CD4-positive, alpha-beta T cell (primary cell): ENCODE measurements at regions not wholly inside any gene's neighbourhood (a gene's known extent, or its start where the extent isn't known, plus 50 kb on each side); places are given as distances from the start of the nearest gene placed in this dataset.

Experiments
- ATAC-seq: fragments of 200-7000 bp; cut with Tn5 transposase; one replicate; pipeline ENCODE4 v1.10.0; 2022; ENCODE audit warnings: mild to moderate bottlenecking; ENCODE audit not compliant: poor library complexity
- CTCF ChIA-PET: fragments of 350-600 bp; sonication (Branson Sonifier 250); formaldehyde crosslinking; loops from one replicate; lab custom pipeline; 2021; ENCODE audit warnings: antibody characterized with exemption, inconsistent platforms; lab: Charles Lee
- POLR2A ChIA-PET: fragments of 350-600 bp; sonication (Branson Sonifier 250); formaldehyde crosslinking; loops from one replicate; lab custom pipeline; 2021; ENCODE audit warnings: antibody characterized with exemption, inconsistent platforms; lab: Charles Lee
- DNase-seq, 14 experiments: peaks; one replicate each; pipeline ENCODE4 v3.0.0-alpha.2; 2013 to 2020; ENCODE audit warnings: mixed read lengths in 2 of 14
- H3K27ac ChIP-seq, 2 donors: one replicate each; pipeline versions ENCODE4 v1.5.1 to v1.7.0; 2013; ENCODE audit warnings: low read length in 2 of 2, low read depth in 1 of 2, mild to moderate bottlenecking in 1 of 2
- H3K27me3 ChIP-seq, 2 experiments: 1 replicate in 1 of 2; 2 replicates in 1 of 2; pipeline versions ENCODE4 v1.6.1 to v1.7.0; 2013; ENCODE audit warnings: low read length in 2 of 2, control low read depth in 1 of 2, mild to moderate bottlenecking in 1 of 2, moderate library complexity in 1 of 2; ENCODE audit not compliant: insufficient read depth in 2 of 2, control insufficient read depth in 1 of 2
- H3K36me3 ChIP-seq: one replicate; pipeline ENCODE4 v1.6.1; 2013; ENCODE audit warnings: low read length, control low read depth; ENCODE audit not compliant: insufficient read depth
- H3K4me1 ChIP-seq: one replicate; pipeline ENCODE4 v1.6.1; 2013; ENCODE audit warnings: low read length, control low read depth; ENCODE audit not compliant: insufficient read depth
- H3K4me3 ChIP-seq: one replicate; pipeline ENCODE4 v1.5.1; 2013; ENCODE audit warnings: mild to moderate bottlenecking, low read length, moderate library complexity
- H3K9me3 ChIP-seq, 2 experiments: 1 replicate in 1 of 2; 2 replicates in 1 of 2; pipeline versions ENCODE4 v1.6.1 to v1.7.0; 2013; ENCODE audit warnings: low read length in 2 of 2, mild to moderate bottlenecking in 2 of 2, control low read depth in 1 of 2, moderate library complexity in 1 of 2; ENCODE audit not compliant: control insufficient read depth in 1 of 2, insufficient read depth in 1 of 2
- H3K27ac Mint-ChIP-seq: one replicate; pipeline ENCODE4 v1.8.0; 2020; ENCODE audit warnings: mixed read lengths
- H3K27me3 Mint-ChIP-seq: one replicate; pipeline ENCODE4 v1.8.0; 2021; ENCODE audit warnings: mixed read lengths
- H3K36me3 Mint-ChIP-seq: one replicate; pipeline ENCODE4 v1.8.0; 2021; ENCODE audit warnings: low read depth, mixed read lengths
- H3K4me1 Mint-ChIP-seq: one replicate; pipeline ENCODE4 v1.8.0; 2021; ENCODE audit warnings: low read depth, mixed read lengths
- H3K4me3 Mint-ChIP-seq: one replicate; pipeline ENCODE4 v1.8.0; 2020; ENCODE audit warnings: mild to moderate bottlenecking, mixed read lengths
- H3K9me3 Mint-ChIP-seq: one replicate; pipeline ENCODE4 v1.8.0; 2020; ENCODE audit warnings: mixed read lengths
- CTCF ChIP-seq: fragments of 200-600 bp; IDR thresholded peaks from one replicate; pipeline ENCODE4 v1.8.0; 2022; ENCODE audit warnings: antibody characterized with exemption, mild to moderate bottlenecking
- intact Hi-C, 2 experiments: fragments of 100-400 bp; cut with DNase I in 1 of 2; cut with micrococcal nuclease in 1 of 2; formaldehyde crosslinking; loops; one replicate each; pipeline versions ENCODE4 v1.15.1 to v1.9.0; 2023 to 2025; cut with DNase I, micrococcal nuclease

GRCh38 chr6:10071631-10072220 lies 343.1 kb downstream of the TFAP2A start:
- Mint-ChIP-seq H3K36me3 (no peaks in the 10 kb centered on the region), H3K9me3 (no peaks in the 10 kb centered on the region), H3K27me3 (no peaks in the 10 kb centered on the region), H3K4me1 (no peaks in the 10 kb centered on the region), H3K4me3 (no peak overlapping the region), H3K27ac (no peak overlapping the region)
- no peak for TF ChIP-seq CTCF
- H3K27me3 ChIP-seq: no peaks in the 10 kb centered on the region
- no peaks in the 10 kb centered on the region for H3K36me3 ChIP-seq
- no peak for ATAC-seq
- H3K9me3 ChIP-seq: peaks cover 0 to 8% of the 10 kb centered on the region in 2 experiments
- intact Hi-C loops: no loop called here
- ChIA-PET POLR2A (no interaction called here), CTCF (no interaction called here)
- no peak overlapping the region for H3K4me3 ChIP-seq
- H3K4me1 ChIP-seq: no peaks in the 10 kb centered on the region
- no peak for DNase-seq
- H3K27ac ChIP-seq: no peak overlapping the region

GRCh38 chr6:10060004-10060403 lies 354.9 kb downstream of the TFAP2A start:
- H3K4me1 Mint-ChIP-seq: no peaks in the 10 kb centered on the region
- POLR2A ChIA-PET: no interaction called here
- no peak for TF ChIP-seq CTCF
- no peaks in the 10 kb centered on the region for H3K36me3 Mint-ChIP-seq
- DNase-seq (no peak), ATAC-seq (no peak)
- H3K4me3 Mint-ChIP-seq: no peak overlapping the region
- Histone ChIP-seq H3K4me1 (no peaks in the 10 kb centered on the region), H3K4me3 (no peak overlapping the region), H3K27me3 (no peaks in the 10 kb centered on the region), H3K9me3 (peaks cover 0 to 4% of the 10 kb centered on the region in 2 experiments), H3K36me3 (no peaks in the 10 kb centered on the region), H3K27ac (no peak overlapping the region)
- H3K9me3 Mint-ChIP-seq: no peaks in the 10 kb centered on the region
- CTCF ChIA-PET: interaction anchor here (0.5 kb wide), 1 partner anchor 262 kb away, joined by 4 read pairs; no protein-coding TSS in a partner anchor
- H3K27ac Mint-ChIP-seq: no peak overlapping the region
- intact Hi-C loops: no loop called here
- no peaks in the 10 kb centered on the region for H3K27me3 Mint-ChIP-seq

GRCh38 chr6:10054672-10055071 lies 360.2 kb downstream of the TFAP2A start:
- no peak for DNase-seq
- Mint-ChIP-seq H3K27ac (no peak overlapping the region), H3K4me3 (no peak overlapping the region), H3K36me3 (no peaks in the 10 kb centered on the region), H3K9me3 (peaks cover 18% of the 10 kb centered on the region), H3K27me3 (no peaks in the 10 kb centered on the region), H3K4me1 (no peaks in the 10 kb centered on the region)
- ChIA-PET CTCF (no interaction called here), POLR2A (no interaction called here)
- H3K9me3 ChIP-seq: peaks cover 0 to 6% of the 10 kb centered on the region in 2 experiments
- intact Hi-C loops: no loop called here
- no peaks in the 10 kb centered on the region for H3K36me3 ChIP-seq
- H3K4me1 ChIP-seq: no peaks in the 10 kb centered on the region
- no peak for TF ChIP-seq CTCF
- no peaks in the 10 kb centered on the region for H3K27me3 ChIP-seq
- H3K27ac ChIP-seq: no peak overlapping the region
- ATAC-seq: no peak
- no peak overlapping the region for H3K4me3 ChIP-seq
